ENCODE measurements at regions not wholly inside any gene's neighbourhood (a gene's known extent, or its start where the extent isn't known, plus 50 kb on each side); places are given as distances from the start of the nearest gene placed in this dataset.

- intact Hi-C loops (cut with DNase I): no loop called here
- no peak for DNase-seq (ENCODE audit: extremely low spot score)
- Histone ChIP-seq H3K4me1 (peaks cover 27 to 37% (median 33%) of the 10 kb centered on the region in 4 donors), H3K4me3 (no peak overlapping the region), H3K27me3 (no peaks in the 10 kb centered on the region), H3K36me3 (no peaks in the 10 kb centered on the region), H3K9me3 (no peaks in the 10 kb centered on the region), H3K27ac (replicated peaks in 1 of 4) (no peak overlapping the region)
- 76% methylated on average over 4 of the region's 4 CpGs for WGBS
- TF ChIP-seq EP300 (IDR thresholded peaks at IDR 0.05) (no peak), CTCF (IDR thresholded peaks at IDR 0.05) (no peak), POLR2A (IDR thresholded peaks at IDR 0.05; ENCODE audit: low read depth) (no peak), POLR2AphosphoS5 (IDR thresholded peaks at IDR 0.05) (no peak)
Observed at GRCh38 chr2:100200985-100201384, 58.6 kb upstream of the AFF3 start.

GRCh38 chr2:100199421-100199820, 57.0 kb upstream of the AFF3 start:
- H3K27ac ChIP-seq (replicated peaks in 1 of 4): peak overlapping the region; percentile 85 to 90 (median 89)
- intact Hi-C loops (cut with DNase I): no loop called here
- peaks cover 27 to 53% (median 37%) of the 10 kb centered on the region in 4 donors for H3K4me1 ChIP-seq
- no peaks in the 10 kb centered on the region for H3K9me3 ChIP-seq
- 97% methylated on average over 5 of the region's 5 CpGs for WGBS
- TF ChIP-seq POLR2A (IDR thresholded peaks at IDR 0.05; ENCODE audit: low read depth): no peak
- no peak for TF ChIP-seq POLR2AphosphoS5 (IDR thresholded peaks at IDR 0.05)
- no peak for TF ChIP-seq CTCF (IDR thresholded peaks at IDR 0.05)
- no peak for TF ChIP-seq EP300 (IDR thresholded peaks at IDR 0.05)
- H3K27me3 ChIP-seq: no peaks in the 10 kb centered on the region
- no peak overlapping the region for H3K4me3 ChIP-seq
- no peaks in the 10 kb centered on the region for H3K36me3 ChIP-seq
- DNase-seq (ENCODE audit: extremely low spot score): no peak

- H3K9me3 ChIP-seq: no peaks in the 10 kb centered on the region
- TF ChIP-seq POLR2AphosphoS5 (IDR thresholded peaks at IDR 0.05): no peak
- no peak for TF ChIP-seq EP300 (IDR thresholded peaks at IDR 0.05)
- TF ChIP-seq POLR2A (IDR thresholded peaks at IDR 0.05; ENCODE audit: low read depth): no peak
- H3K27ac ChIP-seq (replicated peaks in 1 of 4): peak overlapping the region; percentile 85 to 90 (median 89)
- intact Hi-C loops (cut with DNase I): no loop called here
- no peaks in the 10 kb centered on the region for H3K36me3 ChIP-seq
- peaks cover 31 to 60% (median 40%) of the 10 kb centered on the region in 4 donors for H3K4me1 ChIP-seq
- no peaks in the 10 kb centered on the region for H3K27me3 ChIP-seq
- no peak for DNase-seq (ENCODE audit: extremely low spot score)
- H3K4me3 ChIP-seq: no peak overlapping the region
- WGBS: 66% methylated on average over 8 of the region's 13 CpGs
Observed at GRCh38 chr2:100198461-100199230, 56.3 kb upstream of the AFF3 start.

GRCh38 chr2:100197631-100198153, 55.3 kb upstream of the AFF3 start:
- Histone ChIP-seq H3K36me3 (no peaks in the 10 kb centered on the region), H3K27me3 (no peaks in the 10 kb centered on the region), H3K9me3 (no peaks in the 10 kb centered on the region), H3K4me1 (peaks cover 38 to 69% (median 47%) of the 10 kb centered on the region in 4 donors), H3K27ac (replicated peaks in 1 of 4) (peak overlapping the region; percentile 85 to 90 (median 89)), H3K4me3 (peak overlapping the region in 3 of 4 donors; percentile 7 to 15 (median 8))
- WGBS: 16% methylated on average over 8 of the region's 8 CpGs
- intact Hi-C loops (cut with DNase I): no loop called here
- no peak for DNase-seq (ENCODE audit: extremely low spot score)
- TF ChIP-seq CTCF (IDR thresholded peaks at IDR 0.05) (no peak), POLR2AphosphoS5 (IDR thresholded peaks at IDR 0.05) (peak in 1 of 2 donors; percentile 61)

GRCh38 chr2:100196786-100197494, 54.5 kb upstream of the AFF3 start:
- WGBS: 71% methylated on average over 17 of the region's 18 CpGs
- no peak for DNase-seq (ENCODE audit: extremely low spot score)
- no peak for TF ChIP-seq POLR2A (IDR thresholded peaks at IDR 0.05; ENCODE audit: low read depth)
- peak; percentile 17 to 53 for TF ChIP-seq POLR2AphosphoS5 (IDR thresholded peaks at IDR 0.05)
- intact Hi-C loops (cut with DNase I): no loop called here
- Histone ChIP-seq H3K27ac (replicated peaks in 1 of 4) (peak overlapping the region; percentile 85 to 90 (median 89)), H3K4me3 (peak overlapping the region in 2 of 4 donors; percentile 7 to 15), H3K36me3 (no peaks in the 10 kb centered on the region), H3K4me1 (peaks cover 38 to 75% (median 52%) of the 10 kb centered on the region in 4 donors), H3K9me3 (no peaks in the 10 kb centered on the region), H3K27me3 (no peaks in the 10 kb centered on the region)

All from esophagus muscularis mucosa (tissue), 4 donors.